ENCODE measurements at regions not wholly inside any gene's neighbourhood (a gene's known extent, or its start where the extent isn't known, plus 50 kb on each side); places are given as distances from the start of the nearest gene placed in this dataset.

GRCh38 chr1:168982778-168983177 is 123.7 kb upstream of the ATP1B1 start:
- Histone ChIP-seq H3K27me3 (ENCODE audit: insufficient read depth, low read length) (no peaks in the 10 kb centered on the region), H3K4me3 (ENCODE audit: low read length) (no peak overlapping the region), H3K9ac (ENCODE audit: low read depth, low read length) (no peak overlapping the region), H3K9me3 (ENCODE audit: insufficient read depth, low read depth, low read length) (no peaks in the 10 kb centered on the region), H3K36me3 (ENCODE audit: insufficient read depth, low read length) (no peaks in the 10 kb centered on the region), H3K27ac (ENCODE audit: low read depth, low read length) (no peak overlapping the region), H3K4me1 (ENCODE audit: insufficient read depth, low read length) (no peaks in the 10 kb centered on the region)
- 68% methylated on average over 4 of the region's 4 CpGs for WGBS

GRCh38 chr1:168987330-168987729 is 119.2 kb upstream of the ATP1B1 start:
- Histone ChIP-seq H3K27ac (ENCODE audit: low read depth, low read length) (no peak overlapping the region), H3K4me1 (ENCODE audit: insufficient read depth, low read length) (no peaks in the 10 kb centered on the region), H3K4me3 (ENCODE audit: low read length) (no peak overlapping the region), H3K27me3 (ENCODE audit: insufficient read depth, low read length) (no peaks in the 10 kb centered on the region), H3K36me3 (ENCODE audit: insufficient read depth, low read length) (no peaks in the 10 kb centered on the region), H3K9ac (ENCODE audit: low read depth, low read length) (no peak overlapping the region), H3K9me3 (ENCODE audit: insufficient read depth, low read depth, low read length) (no peaks in the 10 kb centered on the region)
- WGBS = 95% methylated on average over 4 of the region's 4 CpGs

GRCh38 chr1:168987923-168988322 is 118.6 kb upstream of the ATP1B1 start:
- Histone ChIP-seq H3K9me3 (ENCODE audit: insufficient read depth, low read depth, low read length) (no peaks in the 10 kb centered on the region), H3K27ac (ENCODE audit: low read depth, low read length) (no peak overlapping the region), H3K27me3 (ENCODE audit: insufficient read depth, low read length) (no peaks in the 10 kb centered on the region), H3K36me3 (ENCODE audit: insufficient read depth, low read length) (no peaks in the 10 kb centered on the region), H3K9ac (ENCODE audit: low read depth, low read length) (no peak overlapping the region), H3K4me3 (ENCODE audit: low read length) (no peak overlapping the region), H3K4me1 (ENCODE audit: insufficient read depth, low read length) (no peaks in the 10 kb centered on the region)
- 90% methylated on average over 1 of the region's 2 CpGs for WGBS

- no peaks in the 10 kb centered on the region for H3K36me3 ChIP-seq (ENCODE audit: insufficient read depth, low read length)
- H3K4me3 ChIP-seq (ENCODE audit: low read length) = no peak overlapping the region
- H3K9me3 ChIP-seq (ENCODE audit: insufficient read depth, low read depth, low read length) = no peaks in the 10 kb centered on the region
- H3K27me3 ChIP-seq (ENCODE audit: insufficient read depth, low read length) = no peaks in the 10 kb centered on the region
- H3K9ac ChIP-seq (ENCODE audit: low read depth, low read length) = no peak overlapping the region
- H3K27ac ChIP-seq (ENCODE audit: low read depth, low read length) = no peak overlapping the region
- H3K4me1 ChIP-seq (ENCODE audit: insufficient read depth, low read length) = no peaks in the 10 kb centered on the region
These were observed 116.5 kb upstream of the ATP1B1 start for GRCh38 chr1:168989985-168990384.

- Histone ChIP-seq H3K27ac (ENCODE audit: low read depth, low read length) (no peak overlapping the region), H3K9ac (ENCODE audit: low read depth, low read length) (no peak overlapping the region), H3K9me3 (ENCODE audit: insufficient read depth, low read depth, low read length) (no peaks in the 10 kb centered on the region)
These were observed 114.6 kb upstream of the ATP1B1 start for GRCh38 chr1:168991667-168992475.

GRCh38 chr1:169001353-169001752 is 105.1 kb upstream of the ATP1B1 start:
- no peaks in the 10 kb centered on the region for H3K9me3 ChIP-seq (ENCODE audit: insufficient read depth, low read depth, low read length)
- no peak overlapping the region for H3K27ac ChIP-seq (ENCODE audit: low read depth, low read length)
- no peak overlapping the region for H3K4me3 ChIP-seq (ENCODE audit: low read length)
- WGBS = 91% methylated on average over 5 of the region's 5 CpGs
- H3K27me3 ChIP-seq (ENCODE audit: insufficient read depth, low read length) = no peaks in the 10 kb centered on the region
- no peaks in the 10 kb centered on the region for H3K4me1 ChIP-seq (ENCODE audit: insufficient read depth, low read length)
- no peaks in the 10 kb centered on the region for H3K36me3 ChIP-seq (ENCODE audit: insufficient read depth, low read length)
- no peak overlapping the region for H3K9ac ChIP-seq (ENCODE audit: low read depth, low read length)

More at GRCh38 chr1:168991667-168992475, 114.6 kb upstream of the ATP1B1 start:
- H3K36me3 ChIP-seq (ENCODE audit: insufficient read depth, low read length) = no peaks in the 10 kb centered on the region
- H3K27me3 ChIP-seq (ENCODE audit: insufficient read depth, low read length) = no peaks in the 10 kb centered on the region
- WGBS = 87% methylated on average over 3 of the region's 4 CpGs
- no peak overlapping the region for H3K4me3 ChIP-seq (ENCODE audit: low read length)
- H3K4me1 ChIP-seq (ENCODE audit: insufficient read depth, low read length) = no peaks in the 10 kb centered on the region

GRCh38 chr1:169003864-169004516 is 102.5 kb upstream of the ATP1B1 start:
- no peaks in the 10 kb centered on the region for H3K27me3 ChIP-seq (ENCODE audit: insufficient read depth, low read length)
- H3K4me3 ChIP-seq (ENCODE audit: low read length) = no peak overlapping the region
- no peaks in the 10 kb centered on the region for H3K36me3 ChIP-seq (ENCODE audit: insufficient read depth, low read length)
- no peaks in the 10 kb centered on the region for H3K4me1 ChIP-seq (ENCODE audit: insufficient read depth, low read length)
- WGBS = 88% methylated on average over 1 of the region's 1 CpG
- no peaks in the 10 kb centered on the region for H3K9me3 ChIP-seq (ENCODE audit: insufficient read depth, low read depth, low read length)
- no peak overlapping the region for H3K27ac ChIP-seq (ENCODE audit: low read depth, low read length)
- no peak overlapping the region for H3K9ac ChIP-seq (ENCODE audit: low read depth, low read length)

GRCh38 chr1:169005776-169006175 is 100.7 kb upstream of the ATP1B1 start:
- WGBS = 96% methylated on average over 4 of the region's 4 CpGs
- no peak overlapping the region for H3K4me3 ChIP-seq (ENCODE audit: low read length)
- no peaks in the 10 kb centered on the region for H3K27me3 ChIP-seq (ENCODE audit: insufficient read depth, low read length)
- no peak overlapping the region for H3K9ac ChIP-seq (ENCODE audit: low read depth, low read length)
- H3K9me3 ChIP-seq (ENCODE audit: insufficient read depth, low read depth, low read length) = no peaks in the 10 kb centered on the region
- H3K27ac ChIP-seq (ENCODE audit: low read depth, low read length) = no peak overlapping the region
- no peaks in the 10 kb centered on the region for H3K36me3 ChIP-seq (ENCODE audit: insufficient read depth, low read length)
- no peaks in the 10 kb centered on the region for H3K4me1 ChIP-seq (ENCODE audit: insufficient read depth, low read length)

- Histone ChIP-seq H3K27ac (ENCODE audit: low read depth, low read length) (no peak overlapping the region), H3K9ac (ENCODE audit: low read depth, low read length) (no peak overlapping the region), H3K4me3 (ENCODE audit: low read length) (no peak overlapping the region), H3K4me1 (ENCODE audit: insufficient read depth, low read length) (no peaks in the 10 kb centered on the region), H3K27me3 (ENCODE audit: insufficient read depth, low read length) (no peaks in the 10 kb centered on the region), H3K36me3 (ENCODE audit: insufficient read depth, low read length) (no peaks in the 10 kb centered on the region), H3K9me3 (ENCODE audit: insufficient read depth, low read depth, low read length) (no peaks in the 10 kb centered on the region)
These were observed 96.8 kb upstream of the ATP1B1 start for GRCh38 chr1:169009666-169010065.

- H3K36me3 ChIP-seq (ENCODE audit: insufficient read depth, low read length) = no peaks in the 10 kb centered on the region
- 100% methylated on average over 2 of the region's 2 CpGs for WGBS
These were observed 94.1 kb upstream of the ATP1B1 start for GRCh38 chr1:169012416-169012815.

GRCh38 chr1:169013821-169014220 is 92.7 kb upstream of the ATP1B1 start:
- Histone ChIP-seq H3K9me3 (ENCODE audit: insufficient read depth, low read depth, low read length) (no peaks in the 10 kb centered on the region), H3K27me3 (ENCODE audit: insufficient read depth, low read length) (no peaks in the 10 kb centered on the region), H3K9ac (ENCODE audit: low read depth, low read length) (no peak overlapping the region), H3K36me3 (ENCODE audit: insufficient read depth, low read length) (no peaks in the 10 kb centered on the region), H3K4me1 (ENCODE audit: insufficient read depth, low read length) (no peaks in the 10 kb centered on the region), H3K4me3 (ENCODE audit: low read length) (no peak overlapping the region), H3K27ac (ENCODE audit: low read depth, low read length) (no peak overlapping the region)
- 91% methylated on average over 4 of the region's 4 CpGs for WGBS

More at GRCh38 chr1:169012416-169012815, 94.1 kb upstream of the ATP1B1 start:
- Histone ChIP-seq H3K27ac (ENCODE audit: low read depth, low read length) (no peak overlapping the region), H3K9ac (ENCODE audit: low read depth, low read length) (no peak overlapping the region), H3K27me3 (ENCODE audit: insufficient read depth, low read length) (no peaks in the 10 kb centered on the region), H3K4me3 (ENCODE audit: low read length) (no peak overlapping the region), H3K9me3 (ENCODE audit: insufficient read depth, low read depth, low read length) (no peaks in the 10 kb centered on the region), H3K4me1 (ENCODE audit: insufficient read depth, low read length) (no peaks in the 10 kb centered on the region)

Data from HUES64 (cell line).